GM04504 (cell line): ENCODE measurements at regions not wholly inside any gene's neighbourhood (a gene's known extent, or its start where the extent isn't known, plus 50 kb on each side); places are given as distances from the start of the nearest gene placed in this dataset.
"Not testable (repeated sequence)": the region's sequence is repeated elsewhere in the genome, so short reads cannot be mapped to it uniquely, and the experiment has no call there.

ENCODE experiments used
- DNase-seq: peaks from one replicate; pipeline ENCODE4 v3.0.0-alpha.2; 2012; ENCODE audit warnings: low read depth

DNA sequence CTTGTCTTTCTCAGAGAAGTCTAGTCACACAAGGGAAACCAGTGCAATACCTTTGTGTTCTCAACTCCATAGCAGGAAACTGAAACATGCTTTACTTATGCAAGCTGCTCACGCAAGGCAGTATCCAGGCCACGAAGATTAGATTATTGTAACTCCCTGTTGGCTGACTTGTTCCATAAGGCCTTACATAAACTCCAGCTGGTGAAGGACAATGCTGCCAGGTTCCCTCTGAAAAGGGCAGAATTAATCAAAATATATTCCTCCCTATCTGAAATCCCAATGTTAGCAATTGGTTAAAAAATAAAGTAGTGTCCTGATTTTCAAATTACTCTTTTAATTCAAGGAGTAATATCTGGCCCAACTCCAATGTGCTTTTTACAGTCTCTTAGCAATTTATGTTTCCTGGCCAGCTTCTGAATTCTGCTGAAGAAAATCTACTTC is 966.6 kb downstream of the HACE1 start:
- DNase-seq, result no peak

DNA sequence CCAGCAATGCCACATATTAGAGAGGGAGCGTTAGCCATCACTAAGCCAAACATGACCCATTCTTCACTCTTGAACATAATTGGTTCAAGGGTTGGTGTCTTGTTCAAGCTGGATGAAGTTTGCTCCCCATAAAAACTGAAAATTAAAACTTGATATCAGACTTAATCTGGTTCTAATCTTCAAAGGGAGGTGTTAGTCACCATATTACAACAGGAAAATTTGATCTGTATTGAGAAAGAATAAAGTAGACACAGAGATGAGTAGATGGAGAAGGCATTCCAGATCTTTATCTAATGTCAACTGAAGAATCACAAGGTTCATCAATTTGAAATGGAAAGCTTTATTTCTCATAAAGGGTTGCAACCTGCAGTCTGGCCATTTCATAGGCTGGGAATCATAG is 972.8 kb downstream of the HACE1 start:
- no peak for DNase-seq

DNA sequence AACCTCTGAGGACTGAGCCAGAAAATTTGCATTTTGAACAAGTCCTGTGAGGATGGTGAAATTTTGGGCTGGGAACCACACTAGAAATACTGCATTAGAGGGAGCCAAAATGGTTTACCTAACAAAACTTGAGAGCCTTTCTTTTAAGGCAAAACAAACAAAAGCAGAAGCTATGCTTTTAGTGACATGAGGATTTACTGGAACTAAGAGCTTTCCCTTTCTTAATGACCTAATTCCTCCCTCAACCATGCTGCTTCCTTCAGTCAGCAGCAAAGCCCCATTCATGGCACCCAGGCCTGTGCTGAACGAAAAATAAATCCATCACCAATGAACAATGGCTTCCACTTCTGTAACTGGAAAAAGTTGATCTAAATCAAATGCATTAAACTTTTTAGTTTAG is 974.3 kb downstream of the HACE1 start:
- no peak for DNase-seq

DNA sequence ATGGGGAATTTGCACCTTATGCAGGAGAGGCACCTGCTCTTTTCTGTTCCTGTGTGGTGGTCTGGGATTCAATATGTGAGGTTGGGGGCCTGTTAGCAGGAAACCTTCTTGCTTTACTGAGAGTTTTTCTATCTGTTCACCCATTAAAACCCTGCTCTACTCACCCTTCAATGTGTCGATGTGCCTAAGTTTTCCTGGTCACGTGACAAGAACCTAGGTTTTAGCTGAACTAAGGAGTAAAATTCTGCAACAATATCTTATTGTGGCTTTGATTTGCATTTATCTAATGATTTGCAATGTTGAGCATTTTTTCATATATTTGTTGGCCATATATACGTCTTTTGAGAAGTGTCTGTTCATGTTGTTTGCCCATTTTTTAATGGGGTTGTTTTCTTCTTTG is 979.9 kb downstream of the HACE1 start:
- DNase-seq, result no peak

DNA sequence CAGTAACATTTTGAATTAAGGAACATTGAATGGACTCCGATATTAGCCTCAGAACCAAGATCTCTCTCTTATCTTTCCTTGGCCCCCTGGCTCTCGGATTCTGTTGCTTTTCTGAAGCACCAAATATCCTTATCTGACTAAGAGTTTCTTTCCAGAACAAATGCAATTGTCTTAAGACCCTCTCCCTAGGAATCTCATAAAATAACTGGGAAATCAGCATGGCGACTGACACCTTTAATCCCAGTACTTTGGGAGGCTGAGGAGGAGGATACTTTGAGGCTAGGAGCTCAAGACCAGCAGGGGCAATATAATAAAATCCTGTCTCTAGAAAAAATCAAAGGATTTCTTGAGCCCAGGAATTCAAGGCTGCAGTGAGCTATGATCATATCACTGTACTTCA is 984.5 kb downstream of the HACE1 start:
- no peak for DNase-seq

DNA sequence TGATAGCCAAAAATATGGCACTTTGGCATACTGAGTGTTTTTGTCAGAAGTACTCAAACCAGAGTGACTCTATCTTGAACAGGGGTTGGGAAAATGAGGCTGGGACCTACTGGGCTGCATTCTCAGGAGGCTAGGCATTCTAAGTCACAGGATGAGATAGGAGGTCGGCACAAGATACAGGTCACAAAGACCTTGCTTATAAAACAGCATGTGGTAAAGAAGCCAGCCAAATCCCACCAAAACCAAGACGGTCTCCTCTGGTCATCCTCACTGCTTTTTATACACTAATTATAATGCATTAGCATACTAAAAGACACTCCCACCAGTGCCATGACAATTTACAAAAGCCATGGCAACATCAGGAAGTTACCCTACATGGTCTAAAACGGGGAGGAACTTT is 985.1 kb downstream of the HACE1 start:
- no peak for DNase-seq

DNA sequence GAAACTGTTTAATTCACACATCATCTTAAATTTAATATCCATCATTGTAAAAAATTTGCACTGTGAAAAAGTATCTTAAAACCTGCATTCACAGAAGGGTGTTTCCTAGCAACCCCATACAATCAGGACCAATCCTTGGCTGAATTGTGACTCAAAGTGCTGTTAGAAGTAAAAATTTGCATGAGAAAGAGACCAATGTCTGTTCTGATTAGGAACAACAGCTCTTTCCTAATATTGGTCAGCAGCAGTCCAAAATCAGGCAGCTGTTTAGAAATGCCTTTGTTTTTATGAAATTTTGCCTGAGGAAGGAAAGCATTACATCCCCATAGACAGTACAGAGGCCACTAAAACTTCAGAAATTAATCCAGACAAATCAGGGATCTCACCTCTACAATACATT is 987.0 kb downstream of the HACE1 start:
- DNase-seq, result no peak

DNA sequence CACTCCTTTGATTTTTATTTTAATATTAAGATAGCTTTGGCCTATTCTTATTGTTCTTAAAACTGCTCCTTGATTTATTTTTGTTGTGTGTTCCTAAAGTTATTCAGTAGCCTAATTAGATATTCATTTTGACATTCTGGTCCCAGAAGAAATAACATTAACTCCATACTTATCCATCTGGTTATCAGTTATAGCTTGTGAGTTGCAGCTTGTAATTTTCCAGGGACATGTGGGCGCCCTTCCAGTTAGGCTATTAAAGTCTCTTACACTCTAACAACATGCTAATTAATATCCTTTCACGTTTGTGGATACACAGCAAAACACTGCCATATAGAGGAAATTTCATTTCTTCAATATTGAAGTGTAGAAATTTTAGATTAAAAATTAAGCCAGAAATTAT is 987.5 kb downstream of the HACE1 start:
- DNase-seq, result no peak

DNA sequence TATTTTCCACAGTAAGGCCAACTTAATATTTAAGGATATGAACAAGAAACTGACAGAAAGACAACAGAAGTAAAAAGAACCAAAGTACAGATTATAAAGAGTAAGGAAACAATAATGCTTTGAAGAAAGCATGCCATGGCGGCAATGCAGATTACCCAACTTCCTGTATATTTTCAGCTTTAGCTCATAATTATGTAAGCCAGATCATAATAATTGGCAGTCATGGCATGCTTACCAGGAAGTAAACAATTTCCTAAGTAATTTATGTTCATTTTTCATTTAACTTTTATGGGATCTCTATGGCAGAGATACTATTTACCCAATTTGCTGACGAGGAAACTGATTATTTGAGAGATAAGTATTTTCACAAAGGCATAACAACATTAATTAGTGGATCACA is 988.7 kb downstream of the HACE1 start:
- DNase-seq, result no peak

DNA sequence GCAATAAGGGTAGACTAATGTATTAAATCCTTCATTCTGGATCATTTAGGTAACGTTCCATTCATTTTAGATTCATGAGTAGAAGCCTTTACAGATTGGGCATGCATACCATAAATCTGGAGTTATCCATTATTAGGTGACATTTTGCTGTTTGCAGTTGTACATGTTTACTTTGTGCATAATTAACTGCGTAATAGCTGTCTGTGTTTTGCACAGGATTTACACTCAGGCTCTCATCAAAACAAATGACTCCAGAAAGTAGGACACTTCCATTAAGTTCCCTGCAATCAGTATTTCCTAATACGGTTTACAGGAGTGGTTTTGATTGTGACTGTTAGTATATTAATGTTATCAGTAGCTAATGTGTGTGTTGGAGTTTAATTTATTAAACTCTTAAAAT is 997.4 kb downstream of the HACE1 start:
- no peak for DNase-seq

DNA sequence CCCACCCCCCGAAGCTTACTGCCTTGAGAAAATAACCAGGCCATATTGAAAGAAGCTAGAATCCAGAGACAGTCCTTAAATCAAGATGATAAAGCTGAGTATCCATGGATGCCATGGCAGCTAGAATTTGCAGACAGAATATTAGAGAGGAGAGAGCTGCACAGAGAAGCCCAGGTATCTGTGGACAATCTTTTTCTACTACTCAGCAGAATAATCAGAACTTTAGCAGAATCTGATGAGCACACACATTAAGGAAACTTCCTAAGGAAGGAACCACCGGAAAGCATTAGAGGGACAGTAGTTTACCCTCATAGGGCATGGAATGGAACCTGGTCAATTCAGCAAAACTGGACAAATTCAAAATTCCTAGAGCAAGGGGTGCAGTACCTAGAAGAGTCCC is 1001.7 kb downstream of the HACE1 start:
- DNase-seq, result no peak

DNA sequence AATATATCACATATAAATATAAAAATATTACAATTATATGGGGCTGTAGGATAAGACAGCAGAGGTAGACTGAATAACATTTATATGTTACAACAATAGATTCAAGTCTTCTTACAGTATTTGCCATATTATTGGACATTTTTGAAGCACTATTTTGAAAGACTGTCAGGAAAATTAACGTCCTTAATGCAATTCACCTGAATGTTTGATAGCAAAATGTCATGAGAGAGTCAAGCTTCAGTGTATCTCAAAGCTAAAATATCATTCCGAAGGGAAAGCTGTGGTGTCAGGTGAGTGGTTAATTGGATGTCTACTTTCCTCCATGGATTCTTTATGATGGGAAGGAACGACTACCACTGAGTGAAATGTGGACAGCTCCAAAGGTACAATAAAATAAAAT is 1004.0 kb downstream of the HACE1 start:
- DNase-seq, result no peak

DNA sequence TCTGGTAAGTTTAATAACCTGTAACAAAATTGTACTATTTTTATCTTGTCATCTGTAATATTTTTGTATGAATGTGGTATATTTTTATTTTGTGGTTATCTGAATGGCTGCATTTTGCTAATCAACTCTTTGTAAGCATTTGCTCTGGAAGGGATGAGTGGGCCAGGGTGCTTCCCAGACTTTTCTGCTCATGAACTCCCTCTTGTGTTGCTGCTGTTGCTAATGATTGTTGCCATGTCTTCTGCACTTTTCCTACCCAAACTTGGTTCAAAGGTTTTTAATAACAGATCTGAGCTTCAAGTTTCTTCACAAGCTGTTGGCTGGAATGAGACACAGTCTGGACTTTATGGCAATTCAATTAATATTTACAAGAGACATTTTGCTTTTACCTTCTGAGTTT is 1005.7 kb downstream of the HACE1 start:
- no peak for DNase-seq

DNA sequence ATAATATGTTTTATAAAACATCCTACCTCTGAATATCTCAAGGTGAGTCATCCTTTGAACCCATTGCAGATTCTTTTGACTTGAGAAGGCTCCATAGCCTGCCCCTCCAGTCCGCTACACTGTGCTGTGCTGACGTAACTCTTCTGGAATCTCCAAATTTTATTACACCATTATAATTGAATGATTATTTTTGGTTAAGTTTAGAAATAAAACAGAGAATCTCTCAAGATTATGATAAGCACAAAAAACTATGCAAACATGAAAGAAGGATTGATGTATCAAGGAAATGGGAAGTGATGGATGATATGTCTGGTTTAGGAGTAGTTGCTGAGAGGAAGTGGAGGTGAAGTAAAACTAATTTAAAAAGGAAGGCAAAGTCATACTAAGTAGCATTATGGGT is 1021.3 kb downstream of the HACE1 start:
- no peak for DNase-seq

DNA sequence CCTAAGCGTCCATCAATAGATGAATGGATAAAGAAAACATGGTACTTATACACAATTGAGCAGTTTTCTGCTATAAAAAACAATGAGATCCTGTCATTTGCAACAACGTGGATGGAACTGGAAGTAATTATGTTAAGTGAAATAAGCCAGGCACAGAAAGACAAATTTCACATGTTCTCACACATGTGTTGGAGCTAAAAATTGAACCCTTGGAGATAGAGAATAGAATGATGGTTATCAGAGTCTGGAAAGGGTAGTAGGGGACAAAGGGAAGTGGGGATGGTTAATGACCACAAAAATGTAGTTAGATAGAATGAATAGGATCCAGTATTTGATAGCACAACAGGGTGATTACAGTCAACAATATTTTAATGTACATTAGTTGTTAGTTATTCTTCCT is 1033.5 kb downstream of the HACE1 start:
- no peak for DNase-seq

DNA sequence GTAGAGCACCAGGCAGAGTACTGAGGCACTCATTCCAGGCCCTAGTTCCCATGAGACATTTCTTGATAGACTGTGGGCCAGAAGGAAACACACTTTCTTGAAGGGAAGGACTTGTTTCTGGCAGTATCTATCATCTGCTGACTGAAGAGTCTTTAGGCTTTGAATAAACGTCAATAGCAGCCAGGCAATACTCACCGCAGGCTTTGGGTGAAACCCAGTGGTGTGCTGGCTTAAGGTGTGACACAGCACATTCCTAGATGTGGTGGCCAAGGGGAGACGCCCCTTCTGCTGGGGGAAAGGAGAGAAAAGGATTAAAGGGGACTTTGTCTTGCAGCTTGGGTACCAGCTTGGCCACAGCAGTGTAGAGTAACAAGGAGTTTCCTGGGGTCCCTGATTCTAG is 1039.6 kb downstream of the HACE1 start:
- DNase-seq, result no peak

DNA sequence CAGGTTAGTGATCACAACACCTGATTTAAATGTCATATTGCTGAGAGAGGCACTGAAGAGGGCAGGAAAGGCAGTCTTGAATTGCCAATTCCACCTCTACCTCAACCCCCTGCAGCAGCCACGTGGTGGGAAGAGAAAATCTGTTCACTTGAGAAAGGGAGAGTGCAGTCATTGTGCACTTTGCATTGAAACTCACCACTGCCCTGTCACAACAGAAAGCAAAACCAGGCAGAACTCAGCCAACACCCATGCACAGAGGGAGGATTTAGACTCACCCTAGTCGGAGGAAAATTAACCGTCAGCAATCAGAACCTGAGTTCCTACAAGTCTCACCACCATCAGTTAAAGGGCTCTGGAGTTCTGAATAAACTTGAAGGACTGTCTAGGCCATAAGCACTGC is 1040.2 kb downstream of the HACE1 start:
- no peak for DNase-seq

DNA sequence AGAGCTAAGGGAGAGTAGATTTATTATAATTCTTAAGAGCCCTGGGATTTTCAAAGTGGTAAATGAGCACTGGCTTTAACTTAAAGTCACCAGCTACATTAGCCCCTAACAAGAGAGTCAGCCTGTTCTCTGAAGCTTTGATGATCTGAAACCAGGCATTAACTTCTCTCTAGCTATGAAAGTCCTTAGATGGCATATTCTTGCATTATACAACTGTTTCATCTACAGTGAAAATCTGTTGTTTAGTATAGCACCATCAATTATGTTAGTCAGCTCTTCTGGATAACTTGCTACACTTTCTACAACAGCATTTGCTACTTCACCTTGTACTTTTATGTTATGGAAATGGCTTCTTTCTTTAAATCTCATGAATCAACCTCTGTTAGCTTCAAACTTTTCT is 1046.7 kb downstream of the HACE1 start:
- DNase-seq, result no peak

DNA sequence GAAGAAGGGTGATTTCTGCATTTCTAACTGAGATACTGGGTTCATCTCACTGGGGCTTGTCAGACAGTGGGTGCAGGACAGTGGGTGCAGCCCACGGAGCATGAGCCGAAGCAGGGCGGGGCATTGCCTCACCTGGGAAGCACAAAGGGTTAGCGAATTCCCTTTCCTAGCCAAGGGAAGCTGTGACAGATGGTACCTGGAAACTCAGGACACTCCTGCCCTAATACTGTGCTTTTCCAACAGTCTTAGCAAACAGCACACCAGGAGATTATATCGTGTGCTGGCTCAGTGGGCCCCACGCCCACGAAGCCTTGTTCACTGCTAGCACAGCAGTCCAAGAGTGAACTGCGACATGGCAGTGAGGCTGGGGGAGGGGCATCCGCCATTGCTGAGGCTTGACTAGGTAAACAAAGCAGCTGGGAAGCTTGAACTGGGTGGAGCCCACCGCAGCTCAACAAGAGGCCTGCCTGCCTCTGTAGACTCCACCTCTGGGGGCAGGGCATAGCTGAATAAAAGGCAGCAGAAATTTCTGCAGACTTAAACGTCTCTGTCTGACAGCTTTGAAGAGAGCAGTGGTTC is 1057.7 kb downstream of the HACE1 start:
- not testable (repeated sequence) for DNase-seq

DNA sequence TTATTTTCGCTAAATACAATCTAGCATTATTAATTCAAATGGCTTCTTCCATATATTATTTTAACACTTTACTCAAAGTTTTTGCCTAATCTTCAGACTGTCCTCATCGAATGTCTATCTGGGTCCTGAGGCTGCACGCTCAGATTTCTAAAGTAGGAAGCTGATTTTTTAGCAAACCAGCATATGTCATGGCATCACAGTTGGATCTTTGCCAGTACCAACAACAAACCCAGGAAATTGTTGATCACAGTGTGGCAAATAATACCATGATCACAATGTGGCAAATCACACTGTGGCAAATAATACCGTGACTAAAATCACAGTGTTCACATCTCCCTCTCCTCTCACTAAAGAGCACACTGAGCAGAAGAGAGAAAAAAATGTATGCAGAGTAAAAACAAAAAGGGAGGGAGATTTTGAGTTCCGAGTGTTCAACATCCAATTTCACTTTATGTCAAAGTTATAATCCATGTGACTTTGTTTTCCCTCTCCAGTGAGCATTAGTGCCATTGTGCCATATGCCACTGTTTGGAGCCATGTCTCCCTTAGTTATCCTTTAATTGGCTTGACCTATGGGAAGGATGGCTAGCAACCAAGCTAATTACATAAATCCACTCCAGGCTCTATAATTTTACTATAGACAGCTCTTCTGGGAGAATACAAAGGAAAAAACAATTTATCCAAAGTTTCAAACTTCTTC is 1059.6 kb downstream of the HACE1 start:
- no peak for DNase-seq

DNA sequence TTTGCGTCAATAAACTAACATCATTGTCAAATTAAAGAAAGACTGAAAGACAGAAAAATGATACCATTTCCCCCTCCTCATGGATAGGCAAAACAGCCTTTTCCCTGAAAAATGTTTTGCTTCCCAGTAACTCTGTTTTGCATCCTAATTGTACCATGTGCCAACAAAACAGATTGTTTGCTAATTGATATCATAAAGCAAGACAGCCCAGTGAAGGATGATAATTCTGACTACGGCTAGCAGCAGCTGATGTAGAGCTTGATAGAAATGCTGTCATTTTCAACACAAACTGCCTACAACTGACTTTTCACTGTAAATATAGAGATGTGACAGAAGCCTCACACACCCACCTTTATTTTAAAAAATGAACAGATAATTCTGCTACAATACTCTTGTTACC is 1061.6 kb downstream of the HACE1 start:
- DNase-seq, result no peak

DNA sequence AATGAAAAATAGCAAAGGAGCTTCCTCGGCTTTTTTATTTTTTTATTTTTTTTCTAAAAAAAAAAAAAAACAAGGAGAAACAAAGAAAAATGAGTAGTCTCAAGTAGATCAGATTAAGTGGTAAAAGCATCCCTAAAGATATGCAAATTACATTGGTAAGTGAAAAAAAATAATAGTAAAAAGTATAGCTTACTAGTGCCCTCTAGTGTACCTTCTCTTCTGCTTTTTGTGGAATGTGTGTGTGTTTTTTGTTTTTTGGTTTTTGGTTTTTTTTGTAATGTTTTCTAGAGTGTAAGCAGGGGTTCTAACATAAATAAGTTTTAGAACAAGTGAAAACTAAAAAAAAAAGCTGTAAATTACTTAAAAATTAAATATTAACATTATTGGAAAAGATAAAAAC is 1062.0 kb downstream of the HACE1 start:
- DNase-seq, result no peak

DNA sequence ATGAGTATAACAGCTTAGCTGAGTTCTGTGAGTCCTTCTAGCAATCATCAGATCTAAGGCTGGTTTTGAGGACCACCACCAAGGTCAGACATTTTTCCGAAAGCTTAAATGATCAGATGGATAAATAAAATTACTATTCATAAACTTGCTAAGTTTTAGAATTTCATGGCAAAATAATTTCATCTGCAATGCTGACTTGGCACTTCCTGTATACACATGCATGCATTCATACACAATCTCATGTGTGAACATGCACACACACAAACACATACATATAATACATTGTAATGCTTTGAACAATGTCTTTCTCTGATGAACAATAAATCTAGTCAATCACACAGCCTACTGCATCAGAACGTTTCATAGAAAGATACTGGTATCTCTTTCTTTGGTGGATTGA is 1068.3 kb downstream of the HACE1 start:
- DNase-seq, result no peak

DNA sequence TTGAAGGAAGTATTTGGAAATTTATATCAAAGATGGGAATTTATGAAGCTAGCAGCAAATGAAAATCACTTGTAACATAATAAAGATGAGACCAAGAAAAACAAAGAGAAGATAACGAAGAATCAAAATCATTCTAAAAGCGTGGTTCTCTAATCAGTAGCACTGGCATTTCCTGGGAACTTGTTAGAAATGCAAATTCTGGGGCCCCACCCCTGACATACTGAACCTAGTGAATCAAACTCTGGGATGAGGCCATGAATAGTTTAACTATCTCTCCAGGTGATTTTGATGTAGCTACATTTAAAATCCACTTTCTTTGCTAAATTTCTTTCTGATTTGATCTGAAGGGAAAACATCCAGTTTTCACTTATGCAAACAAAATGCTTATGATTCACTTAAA is 1075.6 kb downstream of the HACE1 start:
- no peak for DNase-seq
